Suprapubic skin (tissue), 3 donors: ENCODE measurements at regions not wholly inside any gene's neighbourhood (a gene's known extent, or its start where the extent isn't known, plus 50 kb on each side); places are given as distances from the start of the nearest gene placed in this dataset.

Source experiments
- EP300 ChIP-seq: sonication (generic); formaldehyde crosslinking; IDR thresholded peaks from one replicate; pipeline ENCODE4 v1.6.1; 2017; ENCODE audit warnings: antibody characterized with exemption
- TF ChIP-seq, protein P1 (sequence below), 2 donors: fragments of 200-600 bp in 1 of 2; fragments of 450-650 bp in 1 of 2; sonication (generic) in 1 of 2; IDR thresholded peaks; one replicate each; pipeline ENCODE4 v1.5.1; 2016 to 2019; ENCODE audit warnings: antibody characterized with exemption in 2 of 2, mild to moderate bottlenecking in 1 of 2, moderate library complexity in 1 of 2

DNA sequence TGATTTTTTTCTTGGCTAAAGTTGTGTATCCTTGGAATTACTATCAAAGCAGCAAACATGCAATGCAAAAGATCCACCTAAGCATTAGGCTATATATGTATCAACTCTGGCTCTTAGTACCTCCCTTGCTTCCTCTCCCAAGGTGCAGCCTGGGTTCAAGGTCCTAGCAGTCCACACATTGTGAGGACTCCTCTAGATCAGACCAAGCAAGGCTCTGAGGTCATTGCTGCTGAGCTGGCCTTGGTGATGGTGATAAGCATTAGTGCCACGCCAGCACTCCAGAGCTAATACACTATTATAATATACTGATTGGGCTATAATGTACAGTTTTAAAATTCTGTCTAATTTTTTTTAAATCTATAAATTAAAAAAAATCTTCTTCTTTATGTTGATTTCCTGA, 196.9 kb upstream of the BTG1 start:
- no peak for TF ChIP-seq EP300
- TF ChIP-seq, protein P1, sequence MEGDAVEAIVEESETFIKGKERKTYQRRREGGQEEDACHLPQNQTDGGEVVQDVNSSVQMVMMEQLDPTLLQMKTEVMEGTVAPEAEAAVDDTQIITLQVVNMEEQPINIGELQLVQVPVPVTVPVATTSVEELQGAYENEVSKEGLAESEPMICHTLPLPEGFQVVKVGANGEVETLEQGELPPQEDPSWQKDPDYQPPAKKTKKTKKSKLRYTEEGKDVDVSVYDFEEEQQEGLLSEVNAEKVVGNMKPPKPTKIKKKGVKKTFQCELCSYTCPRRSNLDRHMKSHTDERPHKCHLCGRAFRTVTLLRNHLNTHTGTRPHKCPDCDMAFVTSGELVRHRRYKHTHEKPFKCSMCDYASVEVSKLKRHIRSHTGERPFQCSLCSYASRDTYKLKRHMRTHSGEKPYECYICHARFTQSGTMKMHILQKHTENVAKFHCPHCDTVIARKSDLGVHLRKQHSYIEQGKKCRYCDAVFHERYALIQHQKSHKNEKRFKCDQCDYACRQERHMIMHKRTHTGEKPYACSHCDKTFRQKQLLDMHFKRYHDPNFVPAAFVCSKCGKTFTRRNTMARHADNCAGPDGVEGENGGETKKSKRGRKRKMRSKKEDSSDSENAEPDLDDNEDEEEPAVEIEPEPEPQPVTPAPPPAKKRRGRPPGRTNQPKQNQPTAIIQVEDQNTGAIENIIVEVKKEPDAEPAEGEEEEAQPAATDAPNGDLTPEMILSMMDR (IDR thresholded peaks at IDR 0.05): no peak
